ENCODE measurements at regions not wholly inside any gene's neighbourhood (a gene's known extent, or its start where the extent isn't known, plus 50 kb on each side); places are given as distances from the start of the nearest gene placed in this dataset.
"Not testable (repeated sequence)": the region's sequence is repeated elsewhere in the genome, so short reads cannot be mapped to it uniquely, and the experiment has no call there.

DNA sequence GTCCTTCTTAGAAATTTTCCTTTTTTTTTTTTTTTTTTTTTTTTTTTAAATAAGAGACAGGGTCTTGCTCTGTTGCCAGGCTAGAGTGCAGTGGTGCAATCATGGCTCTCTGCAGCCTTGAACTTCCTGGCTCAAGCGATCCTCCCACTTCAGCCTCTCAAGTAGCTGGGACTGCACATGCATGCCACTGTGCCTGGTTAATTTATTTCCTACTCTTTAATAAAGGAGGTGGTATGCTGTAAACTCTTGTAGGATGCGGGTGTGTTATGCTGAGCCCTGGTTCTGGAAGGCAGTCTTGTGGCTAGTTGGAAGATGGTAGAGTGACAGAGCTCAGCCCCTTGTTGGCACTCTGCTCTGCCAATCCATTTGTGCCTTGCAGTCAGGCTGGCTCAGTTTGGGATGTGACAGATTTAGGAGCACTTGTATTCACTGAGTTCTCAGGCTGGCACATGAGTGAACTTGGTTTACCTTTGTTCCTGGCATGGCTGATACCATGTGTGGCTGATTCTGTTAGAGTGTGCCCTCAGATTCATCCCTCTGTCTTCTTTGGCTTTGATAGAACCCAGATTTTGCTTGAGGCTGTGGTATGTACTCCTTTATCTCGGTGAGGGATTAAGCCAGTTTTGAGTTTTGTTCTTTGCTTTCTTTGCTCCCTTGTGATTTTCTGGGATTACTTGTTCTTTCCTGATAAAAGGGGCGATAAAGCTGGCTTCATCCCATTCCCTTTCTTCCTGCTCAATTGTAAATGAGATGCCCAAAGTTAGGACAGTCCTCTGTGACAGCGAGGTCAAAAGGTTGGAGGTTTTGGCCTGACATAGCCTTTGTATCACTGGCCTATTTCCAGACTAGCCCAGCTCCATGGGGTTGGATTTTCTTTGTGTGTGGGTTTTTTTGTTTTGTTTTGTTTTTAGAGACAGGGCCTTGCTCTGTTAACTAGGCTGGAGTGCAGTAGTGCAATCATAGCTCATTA lies 91.2 kb upstream of the CRYM start:
- not testable (repeated sequence) for TF ChIP-seq POLR2AphosphoS5 (IDR thresholded peaks at IDR 0.05; ENCODE audit: low read depth, low read length); POLR2A (IDR thresholded peaks at IDR 0.05; ENCODE audit: low read depth, low read length); TAF1 (IDR thresholded peaks at IDR 0.05; ENCODE audit: borderline replicate concordance, low read depth, low read length)

Measured in GM12892 (cell line).